ENCODE measurements at regions not wholly inside any gene's neighbourhood (a gene's known extent, or its start where the extent isn't known, plus 50 kb on each side); places are given as distances from the start of the nearest gene placed in this dataset.
"Not testable (repeated sequence)": the region's sequence is repeated elsewhere in the genome, so short reads cannot be mapped to it uniquely, and the experiment has no call there.

DNA sequence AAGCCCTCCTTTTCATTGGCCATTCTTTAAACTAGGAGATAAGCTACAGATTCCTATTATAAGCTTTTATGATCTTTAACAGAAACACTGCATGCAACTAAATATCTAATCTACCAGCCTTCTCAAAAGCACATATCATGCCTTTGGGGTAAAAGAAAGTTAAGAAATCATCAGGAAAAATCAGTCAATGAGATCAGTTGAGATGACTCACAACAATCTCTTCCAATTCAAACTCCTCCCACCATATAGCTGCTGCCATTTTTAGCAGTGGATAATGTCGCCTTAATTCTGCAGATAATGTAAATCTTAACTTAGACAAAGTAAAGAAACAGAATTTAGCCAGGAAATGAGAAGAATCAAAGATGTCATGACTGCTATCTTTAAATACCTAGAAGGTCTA is 135.2 kb upstream of the BCL6 start:
- TF ChIP-seq POLR2A (IDR thresholded peaks at IDR 0.05) (no peak), CTCF (IDR thresholded peaks at IDR 0.05) (no peak)
- intact Hi-C loops (cut with DNase I; ENCODE audit: low total_unique reads), result no loop called here

GRCh38 chr3:187880851-187881250 is 135.6 kb upstream of the BCL6 start:
- Histone ChIP-seq H3K9me3 (no peaks in the 10 kb centered on the region), H3K4me1 (no peaks in the 10 kb centered on the region), H3K36me3 (ENCODE audit: low read depth, missing control alignments) (no peaks in the 10 kb centered on the region), H3K4me3 (no peak overlapping the region), H3K27ac (no peak overlapping the region), H3K27me3 (no peaks in the 10 kb centered on the region)
- no peak for TF ChIP-seq CTCF (IDR thresholded peaks at IDR 0.05)
- no peak for TF ChIP-seq POLR2A (IDR thresholded peaks at IDR 0.05)
- 82 to 94% methylated on average over 1 of the region's 1 CpG for WGBS, 2 donors
- no peak for DNase-seq
- intact Hi-C loops (cut with DNase I; ENCODE audit: low total_unique reads), result no loop called here

More for the DNA sequence above, 135.2 kb upstream of the BCL6 start:
- Histone ChIP-seq H3K27me3 (no peaks in the 10 kb centered on the region), H3K4me3 (no peak overlapping the region), H3K9me3 (no peaks in the 10 kb centered on the region), H3K4me1 (no peaks in the 10 kb centered on the region), H3K27ac (no peak overlapping the region), H3K36me3 (ENCODE audit: low read depth, missing control alignments) (no peaks in the 10 kb centered on the region)
- no peak for DNase-seq
- 91% methylated on average over 1 of the region's 1 CpG for WGBS, 2 donors

- no peaks in the 10 kb centered on the region for H3K4me1 ChIP-seq
- no peak overlapping the region for H3K27ac ChIP-seq
- no peaks in the 10 kb centered on the region for H3K36me3 ChIP-seq (ENCODE audit: low read depth, missing control alignments)
- TF ChIP-seq POLR2A (IDR thresholded peaks at IDR 0.05) (no peak), CTCF (IDR thresholded peaks at IDR 0.05) (no peak)
- no peak for DNase-seq
- no peak overlapping the region for H3K4me3 ChIP-seq
- WGBS, 2 donors, result 92 to 100% methylated on average over 1 of the region's 1 CpG
- H3K9me3 ChIP-seq, result no peaks in the 10 kb centered on the region
- intact Hi-C loops (cut with DNase I; ENCODE audit: low total_unique reads), result no loop called here
- H3K27me3 ChIP-seq, result no peaks in the 10 kb centered on the region
These were observed 143.4 kb upstream of the BCL6 start for GRCh38 chr3:187888701-187889100.

DNA sequence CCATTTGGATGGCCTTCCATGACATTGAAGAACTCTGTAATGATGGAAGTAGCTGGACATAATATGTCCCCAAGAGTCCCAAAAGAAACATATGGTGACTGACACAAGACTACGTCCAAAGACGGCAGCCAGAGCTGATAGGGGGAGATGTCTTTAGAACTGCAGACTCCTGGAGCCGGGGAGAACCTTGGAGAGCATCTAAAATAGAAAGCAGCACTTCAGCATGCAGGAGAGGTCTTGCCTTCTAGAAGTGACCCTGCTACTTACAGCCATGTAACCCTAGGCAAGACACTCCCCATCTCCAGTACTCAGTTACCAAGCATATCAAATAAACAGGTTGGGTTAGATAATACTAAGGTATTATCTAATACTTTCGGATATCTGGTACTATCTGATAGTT is 143.8 kb upstream of the BCL6 start:
- WGBS, 2 donors, result 85 to 90% methylated on average over 4 of the region's 4 CpGs
- DNase-seq, result no peak
- Histone ChIP-seq H3K9me3 (no peaks in the 10 kb centered on the region), H3K4me1 (no peaks in the 10 kb centered on the region), H3K36me3 (ENCODE audit: low read depth, missing control alignments) (no peaks in the 10 kb centered on the region), H3K4me3 (no peak overlapping the region), H3K27ac (no peak overlapping the region), H3K27me3 (no peaks in the 10 kb centered on the region)
- TF ChIP-seq POLR2A (IDR thresholded peaks at IDR 0.05) (no peak), CTCF (IDR thresholded peaks at IDR 0.05) (no peak)
- intact Hi-C loops (cut with DNase I; ENCODE audit: low total_unique reads), result no loop called here

DNA sequence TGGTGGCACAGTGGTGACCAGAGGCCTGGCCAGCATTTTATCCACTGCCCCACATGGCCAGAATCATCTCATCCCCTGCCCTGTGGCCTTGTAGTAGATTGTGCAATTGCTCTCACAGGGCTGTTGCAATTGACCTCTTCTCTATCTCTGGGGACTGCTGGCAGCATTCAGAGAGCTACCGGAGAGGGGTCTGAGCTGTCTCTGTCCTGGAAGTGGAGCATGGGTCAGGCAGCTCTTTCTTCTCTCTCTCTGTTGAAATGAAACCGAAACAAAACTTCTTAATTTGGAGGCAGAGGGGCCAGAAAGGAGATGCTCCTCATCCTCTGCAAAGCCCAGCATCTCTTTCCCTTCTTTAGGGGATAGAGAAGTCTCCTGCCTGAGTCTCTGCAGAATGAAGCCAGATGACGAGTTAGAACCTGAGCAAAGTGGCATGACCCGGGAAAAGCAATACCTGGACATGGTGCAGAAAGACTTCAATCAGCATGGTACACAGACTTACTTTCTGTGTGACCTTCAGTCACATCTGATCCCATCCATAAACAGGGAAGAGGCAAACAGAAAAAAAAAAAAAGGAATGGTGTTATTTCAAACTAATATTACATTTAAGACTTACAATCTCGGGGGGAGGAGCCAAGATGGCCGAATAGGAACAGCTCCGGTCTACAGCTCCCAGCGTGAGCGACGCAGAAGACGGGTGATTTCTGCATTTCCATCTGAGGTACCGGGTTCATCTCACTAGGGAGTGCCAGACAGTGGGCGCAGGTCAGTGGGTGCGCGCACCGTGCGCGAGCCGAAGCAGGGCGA is 144.5 kb upstream of the BCL6 start:
- WGBS, 2 donors, result 81 to 90% methylated on average over 20 of the region's 20 CpGs
- no peak for DNase-seq
- intact Hi-C loops (cut with DNase I; ENCODE audit: low total_unique reads), result no loop called here
- TF ChIP-seq CTCF (IDR thresholded peaks at IDR 0.05), result no peak
- no peak for TF ChIP-seq POLR2A (IDR thresholded peaks at IDR 0.05)
- Histone ChIP-seq H3K36me3 (ENCODE audit: low read depth, missing control alignments) (no peaks in the 10 kb centered on the region), H3K27me3 (no peaks in the 10 kb centered on the region), H3K4me3 (no peak overlapping the region), H3K4me1 (no peaks in the 10 kb centered on the region), H3K27ac (no peak overlapping the region), H3K9me3 (no peaks in the 10 kb centered on the region)

DNA sequence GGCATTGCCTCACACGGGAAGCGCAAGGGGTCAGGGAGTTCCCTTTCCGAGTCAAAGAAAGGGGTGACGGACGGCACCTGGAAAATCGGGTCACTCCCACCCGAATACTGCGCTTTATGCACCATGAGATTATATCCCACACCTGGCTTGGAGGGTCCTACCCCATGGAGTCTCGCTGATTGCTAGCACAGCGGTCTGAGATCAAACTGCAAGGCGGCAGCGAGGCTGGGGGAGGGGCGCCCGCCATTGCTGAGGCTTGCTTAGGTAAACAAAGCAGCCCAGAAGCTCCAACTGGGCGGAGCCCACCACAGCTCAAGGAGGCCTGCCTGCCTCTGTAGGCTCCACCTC is 145.1 kb upstream of the BCL6 start:
- DNase-seq; H3K4me1 ChIP-seq; H3K36me3 ChIP-seq (ENCODE audit: low read depth, missing control alignments); H3K4me3 ChIP-seq; H3K27ac ChIP-seq; H3K27me3 ChIP-seq; intact Hi-C loops (cut with DNase I; ENCODE audit: low total_unique reads); H3K9me3 ChIP-seq: not testable (repeated sequence)
- 86 to 89% methylated on average over 15 of the region's 15 CpGs for WGBS, 2 donors
